ENCODE measurements at regions not wholly inside any gene's neighbourhood (a gene's known extent, or its start where the extent isn't known, plus 50 kb on each side); places are given as distances from the start of the nearest gene placed in this dataset.

DNA sequence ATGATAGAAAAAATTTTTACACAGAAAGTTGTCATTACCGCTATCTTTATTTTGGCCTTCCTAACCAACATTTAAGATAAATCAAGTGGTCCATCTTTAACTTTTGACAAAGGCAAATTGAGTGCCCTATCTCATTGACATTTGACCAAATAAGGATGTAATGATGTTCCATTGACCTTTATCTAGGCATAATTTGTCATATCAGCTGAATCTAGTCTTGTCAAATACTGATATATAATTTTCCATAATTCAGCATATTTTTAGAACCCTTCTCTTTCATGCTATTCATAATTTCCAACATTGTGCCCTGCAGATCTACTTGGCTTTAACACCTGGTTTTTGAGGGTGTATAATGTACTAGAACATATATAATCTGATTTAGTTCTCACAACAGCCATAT is 63.8 kb downstream of the XCL1 start:
- H3K9me2 ChIP-seq (ENCODE audit: low read depth, low read length): no peaks in the 10 kb centered on the region
- TF ChIP-seq, protein P1, sequence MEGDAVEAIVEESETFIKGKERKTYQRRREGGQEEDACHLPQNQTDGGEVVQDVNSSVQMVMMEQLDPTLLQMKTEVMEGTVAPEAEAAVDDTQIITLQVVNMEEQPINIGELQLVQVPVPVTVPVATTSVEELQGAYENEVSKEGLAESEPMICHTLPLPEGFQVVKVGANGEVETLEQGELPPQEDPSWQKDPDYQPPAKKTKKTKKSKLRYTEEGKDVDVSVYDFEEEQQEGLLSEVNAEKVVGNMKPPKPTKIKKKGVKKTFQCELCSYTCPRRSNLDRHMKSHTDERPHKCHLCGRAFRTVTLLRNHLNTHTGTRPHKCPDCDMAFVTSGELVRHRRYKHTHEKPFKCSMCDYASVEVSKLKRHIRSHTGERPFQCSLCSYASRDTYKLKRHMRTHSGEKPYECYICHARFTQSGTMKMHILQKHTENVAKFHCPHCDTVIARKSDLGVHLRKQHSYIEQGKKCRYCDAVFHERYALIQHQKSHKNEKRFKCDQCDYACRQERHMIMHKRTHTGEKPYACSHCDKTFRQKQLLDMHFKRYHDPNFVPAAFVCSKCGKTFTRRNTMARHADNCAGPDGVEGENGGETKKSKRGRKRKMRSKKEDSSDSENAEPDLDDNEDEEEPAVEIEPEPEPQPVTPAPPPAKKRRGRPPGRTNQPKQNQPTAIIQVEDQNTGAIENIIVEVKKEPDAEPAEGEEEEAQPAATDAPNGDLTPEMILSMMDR (IDR thresholded peaks at IDR 0.05; ENCODE audit: low read length): no peak
- TF ChIP-seq EZH2 (IDR thresholded peaks at IDR 0.05; ENCODE audit: borderline replicate concordance, low read length): no peak
- H3K27me3 ChIP-seq (ENCODE audit: insufficient read depth, low read length): no peaks in the 10 kb centered on the region
- H3F3A ChIP-seq (ENCODE audit: insufficient read depth, low read length): no peaks in the 10 kb centered on the region
- no peak overlapping the region for H3K4me3 ChIP-seq (ENCODE audit: low read depth, low read length, poor library complexity, severe bottlenecking)
- no peaks in the 10 kb centered on the region for H3K36me3 ChIP-seq (ENCODE audit: insufficient read depth, low read length)
- no peaks in the 10 kb centered on the region for H3K4me1 ChIP-seq (ENCODE audit: insufficient read depth, low read length, severe bottlenecking)
- no peak overlapping the region for H3K27ac ChIP-seq (ENCODE audit: low read depth, low read length, poor library complexity, severe bottlenecking)
- H3K9ac ChIP-seq (ENCODE audit: low read length): no peak overlapping the region
- H3K9me3 ChIP-seq (ENCODE audit: low read length): no peaks in the 10 kb centered on the region
- no peaks in the 10 kb centered on the region for H4K20me1 ChIP-seq (ENCODE audit: insufficient read depth, low read length)
- H3K79me2 ChIP-seq (ENCODE audit: insufficient read depth, low read length): no peaks in the 10 kb centered on the region
- H2AFZ ChIP-seq (ENCODE audit: low read length): no peak overlapping the region
- no peak overlapping the region for H3K4me2 ChIP-seq (ENCODE audit: low read length)

DNA sequence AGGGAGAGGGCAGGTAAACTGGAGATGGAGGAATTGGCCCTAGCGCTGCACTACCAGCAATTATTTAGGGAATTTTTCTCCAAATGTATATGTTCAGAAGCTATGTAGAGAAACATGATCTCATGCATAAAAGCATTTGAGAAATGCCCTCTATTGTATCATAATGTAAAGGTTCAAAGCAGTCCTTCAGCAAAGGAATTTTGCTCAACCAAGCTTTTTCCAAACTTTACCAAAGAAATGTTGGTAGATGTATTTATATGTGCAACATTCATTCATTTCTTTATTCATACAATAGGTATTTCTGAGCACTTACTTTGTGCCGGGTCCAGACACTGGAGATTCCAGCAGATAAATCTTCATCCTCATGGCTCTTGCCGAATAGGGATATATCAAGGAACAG is 64.4 kb downstream of the XCL1 start:
- no peak overlapping the region for H3K4me2 ChIP-seq (ENCODE audit: low read length)
- no peak overlapping the region for H2AFZ ChIP-seq (ENCODE audit: low read length)
- H3K79me2 ChIP-seq (ENCODE audit: insufficient read depth, low read length): no peaks in the 10 kb centered on the region
- no peak overlapping the region for H3K4me3 ChIP-seq (ENCODE audit: low read depth, low read length, poor library complexity, severe bottlenecking)
- no peaks in the 10 kb centered on the region for H3K36me3 ChIP-seq (ENCODE audit: insufficient read depth, low read length)
- H3K4me1 ChIP-seq (ENCODE audit: insufficient read depth, low read length, severe bottlenecking): no peaks in the 10 kb centered on the region
- H3K27ac ChIP-seq (ENCODE audit: low read depth, low read length, poor library complexity, severe bottlenecking): no peak overlapping the region
- H3K27me3 ChIP-seq (ENCODE audit: insufficient read depth, low read length): no peaks in the 10 kb centered on the region
- TF ChIP-seq EZH2 (IDR thresholded peaks at IDR 0.05; ENCODE audit: borderline replicate concordance, low read length): no peak
- TF ChIP-seq, protein P1 (IDR thresholded peaks at IDR 0.05; ENCODE audit: low read length): no peak
- H3K9me3 ChIP-seq (ENCODE audit: low read length): no peaks in the 10 kb centered on the region
- H4K20me1 ChIP-seq (ENCODE audit: insufficient read depth, low read length): no peaks in the 10 kb centered on the region
- H3K9ac ChIP-seq (ENCODE audit: low read length): no peak overlapping the region
- no peaks in the 10 kb centered on the region for H3F3A ChIP-seq (ENCODE audit: insufficient read depth, low read length)
- no peaks in the 10 kb centered on the region for H3K9me2 ChIP-seq (ENCODE audit: low read depth, low read length)

- Histone ChIP-seq H3K4me1 (ENCODE audit: insufficient read depth, low read length, severe bottlenecking) (no peaks in the 10 kb centered on the region), H3F3A (ENCODE audit: insufficient read depth, low read length) (no peaks in the 10 kb centered on the region), H4K20me1 (ENCODE audit: insufficient read depth, low read length) (no peaks in the 10 kb centered on the region)
Measured at GRCh38 chr1:168643152-168643551, 66.7 kb downstream of the XCL1 start.

More at GRCh38 chr1:168643152-168643551, 66.7 kb downstream of the XCL1 start:
- no peak overlapping the region for H2AFZ ChIP-seq (ENCODE audit: low read length)
- no peaks in the 10 kb centered on the region for H3K27me3 ChIP-seq (ENCODE audit: insufficient read depth, low read length)
- TF ChIP-seq EZH2 (IDR thresholded peaks at IDR 0.05; ENCODE audit: borderline replicate concordance, low read length): no peak
- TF ChIP-seq, protein P1 (IDR thresholded peaks at IDR 0.05; ENCODE audit: low read length): no peak
- H3K9me2 ChIP-seq (ENCODE audit: low read depth, low read length): no peaks in the 10 kb centered on the region
- H3K9ac ChIP-seq (ENCODE audit: low read length): no peak overlapping the region
- no peak overlapping the region for H3K4me2 ChIP-seq (ENCODE audit: low read length)
- H3K27ac ChIP-seq (ENCODE audit: low read depth, low read length, poor library complexity, severe bottlenecking): no peak overlapping the region
- H3K79me2 ChIP-seq (ENCODE audit: insufficient read depth, low read length): no peaks in the 10 kb centered on the region
- H3K36me3 ChIP-seq (ENCODE audit: insufficient read depth, low read length): no peaks in the 10 kb centered on the region
- no peak overlapping the region for H3K4me3 ChIP-seq (ENCODE audit: low read depth, low read length, poor library complexity, severe bottlenecking)
- H3K9me3 ChIP-seq (ENCODE audit: low read length): no peaks in the 10 kb centered on the region
